ENCODE measurements at regions not wholly inside any gene's neighbourhood (a gene's known extent, or its start where the extent isn't known, plus 50 kb on each side); places are given as distances from the start of the nearest gene placed in this dataset.

- H3K4me3 ChIP-seq: no peak overlapping the region
- H3K36me3 ChIP-seq: no peaks in the 10 kb centered on the region
- intact Hi-C loops (cut with DNase I): no loop called here
- no peak overlapping the region for H3K27ac ChIP-seq
- no peaks in the 10 kb centered on the region for H3K27me3 ChIP-seq
- H3K9me3 ChIP-seq: no peaks in the 10 kb centered on the region
- H3K4me1 ChIP-seq: no peaks in the 10 kb centered on the region
- 54 to 58% methylated on average over 3 of the region's 3 CpGs for WGBS, 2 donors
- no peak for TF ChIP-seq POLR2A (IDR thresholded peaks at IDR 0.05)
- TF ChIP-seq CTCF (IDR thresholded peaks at IDR 0.05): no peak
- no peak for DNase-seq
These were observed 715.5 kb downstream of the NCAM2 start for GRCh38 chr21:21713651-21714180.

- no peaks in the 10 kb centered on the region for H3K27me3 ChIP-seq
- intact Hi-C loops (cut with DNase I): no loop called here
- no peaks in the 10 kb centered on the region for H3K9me3 ChIP-seq
- no peaks in the 10 kb centered on the region for H3K36me3 ChIP-seq
- H3K4me1 ChIP-seq: no peaks in the 10 kb centered on the region
- H3K27ac ChIP-seq: no peak overlapping the region
- no peak for DNase-seq
- TF ChIP-seq CTCF (IDR thresholded peaks at IDR 0.05) (no peak), POLR2A (IDR thresholded peaks at IDR 0.05) (no peak)
- WGBS, 2 donors: 51 to 69% methylated on average over 2 of the region's 2 CpGs
- H3K4me3 ChIP-seq: no peak overlapping the region
These were observed 716.2 kb downstream of the NCAM2 start for GRCh38 chr21:21714426-21714825.

- H3K4me3 ChIP-seq: no peak overlapping the region
- no peak overlapping the region for H3K27ac ChIP-seq
- WGBS, 2 donors: 77 to 78% methylated on average over 7 of the region's 7 CpGs
- no peaks in the 10 kb centered on the region for H3K4me1 ChIP-seq
- no peaks in the 10 kb centered on the region for H3K27me3 ChIP-seq
- TF ChIP-seq POLR2A (IDR thresholded peaks at IDR 0.05) (no peak), CTCF (IDR thresholded peaks at IDR 0.05) (no peak)
- intact Hi-C loops (cut with DNase I): no loop called here
- H3K9me3 ChIP-seq: no peaks in the 10 kb centered on the region
- H3K36me3 ChIP-seq: no peaks in the 10 kb centered on the region
- no peak for DNase-seq
These were observed 717.2 kb downstream of the NCAM2 start for GRCh38 chr21:21715266-21715969.

- no peak overlapping the region for H3K4me3 ChIP-seq
- no peaks in the 10 kb centered on the region for H3K4me1 ChIP-seq
- peaks cover 0 to 4% (median 0%) of the 10 kb centered on the region in 3 donors for H3K9me3 ChIP-seq
- no peaks in the 10 kb centered on the region for H3K27me3 ChIP-seq
- intact Hi-C loops (cut with DNase I): no loop called here
- TF ChIP-seq CTCF (IDR thresholded peaks at IDR 0.05) (no peak), POLR2A (IDR thresholded peaks at IDR 0.05) (no peak)
- WGBS, 2 donors: 96 to 97% methylated on average over 2 of the region's 2 CpGs
- no peak for DNase-seq
- no peak overlapping the region for H3K27ac ChIP-seq
- no peaks in the 10 kb centered on the region for H3K36me3 ChIP-seq
These were observed 724.5 kb downstream of the NCAM2 start for GRCh38 chr21:21722731-21723130.

GRCh38 chr21:21730512-21730911 is 732.3 kb downstream of the NCAM2 start:
- H3K4me1 ChIP-seq: no peaks in the 10 kb centered on the region
- no peak overlapping the region for H3K4me3 ChIP-seq
- peaks cover 0 to 2% (median 0%) of the 10 kb centered on the region in 3 donors for H3K9me3 ChIP-seq
- DNase-seq: no peak
- 66 to 67% methylated on average over 5 of the region's 5 CpGs for WGBS, 2 donors
- H3K27ac ChIP-seq: no peak overlapping the region
- intact Hi-C loops (cut with DNase I): no loop called here
- no peaks in the 10 kb centered on the region for H3K36me3 ChIP-seq
- TF ChIP-seq POLR2A (IDR thresholded peaks at IDR 0.05): no peak
- TF ChIP-seq CTCF (IDR thresholded peaks at IDR 0.05): no peak
- no peaks in the 10 kb centered on the region for H3K27me3 ChIP-seq
